SK-N-SH treated with all-trans-retinoic acid at 6 μM for 48 hours (cell line): ENCODE measurements at regions not wholly inside any gene's neighbourhood (a gene's known extent, or its start where the extent isn't known, plus 50 kb on each side); places are given as distances from the start of the nearest gene placed in this dataset.

Source experiments
- ATAC-seq: fragments of 200-7000 bp; cut with Tn5 transposase; 3 replicates; pipeline ENCODE4 v1.9.1; 2020; ENCODE audit warnings: mild to moderate bottlenecking, moderate library complexity
- ARNTL ChIP-seq: fragments of 450-650 bp; formaldehyde crosslinking; IDR thresholded peaks from 2 replicates; pipeline ENCODE4 v1.5.0; 2020; ENCODE audit warnings: low read depth, mild to moderate bottlenecking, moderate library complexity, borderline replicate concordance
- BACH2 ChIP-seq: fragments of 250-450 bp; sonication (Bioruptor Pico); IDR thresholded peaks from 2 replicates; pipeline ENCODE4 v1.9.0; 2021; ENCODE audit warnings: mild to moderate bottlenecking, borderline replicate concordance
- CSDC2 ChIP-seq: fragments of 250-450 bp; sonication (Bioruptor Pico); IDR thresholded peaks from 2 replicates; pipeline ENCODE4 v1.5.0; 2020; ENCODE audit warnings: mild to moderate bottlenecking, moderate library complexity
- ESRRG ChIP-seq: fragments of 250-450 bp; sonication (Bioruptor Pico); IDR thresholded peaks from 2 replicates; pipeline ENCODE4 v1.6.1; 2021; ENCODE audit warnings: mild to moderate bottlenecking
- GLIS3 ChIP-seq: fragments of 250-450 bp; sonication (Bioruptor Pico); IDR thresholded peaks from 2 replicates; pipeline ENCODE4 v1.5.0; 2020; ENCODE audit warnings: mild to moderate bottlenecking, moderate library complexity
- ISL1 ChIP-seq: fragments of 250-450 bp; sonication (Bioruptor Pico); IDR thresholded peaks from 2 replicates; pipeline ENCODE4 v2.1.2; 2022; ENCODE audit warnings: mild to moderate bottlenecking, moderate library complexity
- OSR1 ChIP-seq: fragments of 250-450 bp; sonication (Bioruptor Pico); IDR thresholded peaks from 2 replicates; pipeline ENCODE4 v1.8.0; 2022; ENCODE audit warnings: moderate library complexity, mild to moderate bottlenecking, inconsistent platforms
- PPARA ChIP-seq: fragments of 250-450 bp; sonication (Bioruptor Pico); IDR thresholded peaks from 2 replicates; pipeline ENCODE4 v1.5.0; 2020; ENCODE audit warnings: mild to moderate bottlenecking, borderline replicate concordance
- RARB ChIP-seq: fragments of 250-450 bp; sonication (Bioruptor Pico); IDR thresholded peaks from 2 replicates; pipeline ENCODE4 v1.8.0; 2021; ENCODE audit warnings: mild to moderate bottlenecking, moderate library complexity
- TCF4 ChIP-seq: fragments of 250-450 bp; sonication (Bioruptor Pico); IDR thresholded peaks from 2 replicates; pipeline ENCODE4 v1.8.0; 2021; ENCODE audit warnings: mild to moderate bottlenecking, moderate library complexity, borderline replicate concordance
- TOX ChIP-seq: fragments of 250-450 bp; sonication (Bioruptor Pico); IDR thresholded peaks from 2 replicates; pipeline ENCODE4 v1.8.0; 2021; ENCODE audit warnings: mild to moderate bottlenecking, moderate library complexity, borderline replicate concordance
- ZC3H10 ChIP-seq: fragments of 250-450 bp; sonication (Bioruptor Pico); IDR thresholded peaks from 2 replicates; pipeline ENCODE4 v1.5.1; 2021; ENCODE audit warnings: mild to moderate bottlenecking, moderate library complexity
- ZFP30 ChIP-seq: fragments of 450-650 bp; formaldehyde crosslinking; IDR thresholded peaks from 2 replicates; pipeline ENCODE4 v1.5.0; 2022; ENCODE audit warnings: mild to moderate bottlenecking, moderate library complexity
- ZNF70 ChIP-seq: fragments of 450-650 bp; formaldehyde crosslinking; IDR thresholded peaks from 2 replicates; pipeline ENCODE4 v1.5.0; 2020; ENCODE audit warnings: mild to moderate bottlenecking, moderate library complexity
- ZNF8 ChIP-seq: fragments of 450-650 bp; formaldehyde crosslinking; IDR thresholded peaks from 2 replicates; pipeline ENCODE4 v1.5.0; 2020; ENCODE audit warnings: mild to moderate bottlenecking, moderate library complexity
- TF ChIP-seq, protein P1 (sequence below): fragments of 250-450 bp; sonication (Bioruptor Pico); IDR thresholded peaks from 2 replicates; pipeline ENCODE4 v1.5.0; 2020; ENCODE audit warnings: mild to moderate bottlenecking, moderate library complexity
- TF ChIP-seq, protein P2 (sequence below): fragments of 250-450 bp; sonication (Bioruptor Pico); IDR thresholded peaks from 2 replicates; pipeline ENCODE4 v1.5.1; 2021; ENCODE audit warnings: mild to moderate bottlenecking, moderate library complexity
- TF ChIP-seq, protein P3 (sequence below): fragments of 250-450 bp; sonication (Bioruptor Pico); IDR thresholded peaks from 2 replicates; pipeline ENCODE4 v1.8.0; 2021; ENCODE audit warnings: low read depth, mild to moderate bottlenecking, moderate library complexity, borderline replicate concordance

DNA sequence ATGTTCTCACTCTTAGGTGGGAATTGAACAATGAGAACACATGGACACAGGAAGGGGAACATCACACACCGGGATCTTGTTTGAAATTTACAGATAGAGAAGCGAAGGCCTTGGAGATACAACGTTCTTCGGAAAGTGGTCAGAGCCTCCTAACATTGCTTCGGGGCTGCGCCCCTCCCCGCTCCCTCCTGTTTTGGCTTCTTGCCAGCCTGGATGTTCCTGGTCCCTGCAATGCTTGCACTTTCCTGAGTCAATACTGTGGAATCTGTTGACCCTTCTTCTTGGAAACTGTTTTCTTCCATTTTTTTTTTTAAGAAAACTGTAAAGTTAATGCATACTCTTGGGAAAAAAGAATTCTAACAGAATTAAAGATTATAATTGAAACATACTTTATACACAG, 360.8 kb downstream of the SOCS6 start:
- TF ChIP-seq, protein P1, sequence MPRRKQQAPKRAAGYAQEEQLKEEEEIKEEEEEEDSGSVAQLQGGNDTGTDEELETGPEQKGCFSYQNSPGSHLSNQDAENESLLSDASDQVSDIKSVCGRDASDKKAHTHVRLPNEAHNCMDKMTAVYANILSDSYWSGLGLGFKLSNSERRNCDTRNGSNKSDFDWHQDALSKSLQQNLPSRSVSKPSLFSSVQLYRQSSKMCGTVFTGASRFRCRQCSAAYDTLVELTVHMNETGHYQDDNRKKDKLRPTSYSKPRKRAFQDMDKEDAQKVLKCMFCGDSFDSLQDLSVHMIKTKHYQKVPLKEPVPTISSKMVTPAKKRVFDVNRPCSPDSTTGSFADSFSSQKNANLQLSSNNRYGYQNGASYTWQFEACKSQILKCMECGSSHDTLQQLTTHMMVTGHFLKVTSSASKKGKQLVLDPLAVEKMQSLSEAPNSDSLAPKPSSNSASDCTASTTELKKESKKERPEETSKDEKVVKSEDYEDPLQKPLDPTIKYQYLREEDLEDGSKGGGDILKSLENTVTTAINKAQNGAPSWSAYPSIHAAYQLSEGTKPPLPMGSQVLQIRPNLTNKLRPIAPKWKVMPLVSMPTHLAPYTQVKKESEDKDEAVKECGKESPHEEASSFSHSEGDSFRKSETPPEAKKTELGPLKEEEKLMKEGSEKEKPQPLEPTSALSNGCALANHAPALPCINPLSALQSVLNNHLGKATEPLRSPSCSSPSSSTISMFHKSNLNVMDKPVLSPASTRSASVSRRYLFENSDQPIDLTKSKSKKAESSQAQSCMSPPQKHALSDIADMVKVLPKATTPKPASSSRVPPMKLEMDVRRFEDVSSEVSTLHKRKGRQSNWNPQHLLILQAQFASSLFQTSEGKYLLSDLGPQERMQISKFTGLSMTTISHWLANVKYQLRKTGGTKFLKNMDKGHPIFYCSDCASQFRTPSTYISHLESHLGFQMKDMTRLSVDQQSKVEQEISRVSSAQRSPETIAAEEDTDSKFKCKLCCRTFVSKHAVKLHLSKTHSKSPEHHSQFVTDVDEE (CRISPR knock-in tag), result no peak
- TF ChIP-seq ZC3H10 (CRISPR knock-in tag) (no peak), ISL1 (no peak), BACH2 (CRISPR knock-in tag) (no peak), GLIS3 (CRISPR knock-in tag) (no peak), OSR1 (CRISPR knock-in tag) (no peak), TCF4 (CRISPR knock-in tag) (no peak), CSDC2 (no peak), ESRRG (CRISPR knock-in tag) (no peak), ARNTL (CRISPR knock-in tag) (no peak)
- TF ChIP-seq, protein P2, sequence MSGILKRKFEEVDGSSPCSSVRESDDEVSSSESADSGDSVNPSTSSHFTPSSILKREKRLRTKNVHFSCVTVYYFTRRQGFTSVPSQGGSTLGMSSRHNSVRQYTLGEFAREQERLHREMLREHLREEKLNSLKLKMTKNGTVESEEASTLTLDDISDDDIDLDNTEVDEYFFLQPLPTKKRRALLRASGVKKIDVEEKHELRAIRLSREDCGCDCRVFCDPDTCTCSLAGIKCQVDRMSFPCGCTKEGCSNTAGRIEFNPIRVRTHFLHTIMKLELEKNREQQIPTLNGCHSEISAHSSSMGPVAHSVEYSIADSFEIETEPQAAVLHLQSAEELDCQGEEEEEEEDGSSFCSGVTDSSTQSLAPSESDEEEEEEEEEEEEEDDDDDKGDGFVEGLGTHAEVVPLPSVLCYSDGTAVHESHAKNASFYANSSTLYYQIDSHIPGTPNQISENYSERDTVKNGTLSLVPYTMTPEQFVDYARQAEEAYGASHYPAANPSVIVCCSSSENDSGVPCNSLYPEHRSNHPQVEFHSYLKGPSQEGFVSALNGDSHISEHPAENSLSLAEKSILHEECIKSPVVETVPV, result no peak
- no peak for ATAC-seq

DNA sequence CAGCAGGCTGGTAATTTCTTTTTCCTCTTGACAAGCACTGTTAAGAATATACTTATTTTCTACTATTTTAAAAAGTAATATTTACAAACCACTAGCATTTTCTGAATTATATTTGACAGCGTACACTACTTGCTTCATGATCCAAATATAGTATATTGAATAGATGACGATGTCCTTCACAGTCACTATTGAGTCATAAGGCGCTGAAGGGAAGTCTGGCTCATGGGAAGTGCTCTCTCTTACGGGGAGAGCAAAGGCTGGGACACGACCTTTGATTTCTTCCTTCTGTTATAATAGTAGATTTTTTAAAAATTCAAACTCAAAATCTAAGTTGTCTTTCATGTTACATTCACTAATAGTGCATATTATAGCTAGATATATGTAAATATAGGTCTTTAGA, 357.1 kb downstream of the SOCS6 start:
- no peak for ATAC-seq
- TF ChIP-seq, protein P3, sequence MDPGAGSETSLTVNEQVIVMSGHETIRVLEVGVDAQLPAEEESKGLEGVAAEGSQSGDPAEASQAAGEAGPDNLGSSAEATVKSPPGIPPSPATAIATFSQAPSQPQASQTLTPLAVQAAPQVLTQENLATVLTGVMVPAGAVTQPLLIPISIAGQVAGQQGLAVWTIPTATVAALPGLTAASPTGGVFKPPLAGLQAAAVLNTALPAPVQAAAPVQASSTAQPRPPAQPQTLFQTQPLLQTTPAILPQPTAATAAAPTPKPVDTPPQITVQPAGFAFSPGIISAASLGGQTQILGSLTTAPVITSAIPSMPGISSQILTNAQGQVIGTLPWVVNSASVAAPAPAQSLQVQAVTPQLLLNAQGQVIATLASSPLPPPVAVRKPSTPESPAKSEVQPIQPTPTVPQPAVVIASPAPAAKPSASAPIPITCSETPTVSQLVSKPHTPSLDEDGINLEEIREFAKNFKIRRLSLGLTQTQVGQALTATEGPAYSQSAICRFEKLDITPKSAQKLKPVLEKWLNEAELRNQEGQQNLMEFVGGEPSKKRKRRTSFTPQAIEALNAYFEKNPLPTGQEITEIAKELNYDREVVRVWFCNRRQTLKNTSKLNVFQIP (CRISPR knock-in tag), result no peak
- TF ChIP-seq ZNF70 (CRISPR knock-in tag) (no peak), TOX (CRISPR knock-in tag) (no peak), ESRRG (CRISPR knock-in tag) (no peak), ZNF8 (no peak), RARB (CRISPR knock-in tag) (no peak), OSR1 (CRISPR knock-in tag) (no peak), TCF4 (CRISPR knock-in tag) (no peak), PPARA (CRISPR knock-in tag) (no peak), BACH2 (CRISPR knock-in tag) (no peak)
- TF ChIP-seq, protein P2, result no peak
- TF ChIP-seq, protein P1 (CRISPR knock-in tag), result no peak

DNA sequence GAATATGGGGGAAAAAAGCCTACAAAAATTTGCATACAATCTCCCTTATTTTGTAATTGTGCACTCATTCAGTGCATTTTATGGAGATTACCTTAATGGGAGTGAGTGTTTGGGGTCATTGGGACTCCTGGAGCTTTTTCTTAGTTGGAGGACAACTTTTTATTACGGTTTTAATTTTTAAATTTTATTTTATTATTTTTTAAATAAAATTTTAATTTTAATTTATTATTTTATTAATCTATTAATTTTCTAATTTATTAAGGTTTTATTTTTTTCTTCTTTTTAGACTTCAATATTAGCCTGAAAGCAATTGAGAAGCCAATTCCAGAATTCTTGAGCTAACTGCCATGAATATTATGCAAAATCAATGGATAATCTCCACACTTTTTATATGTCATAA, 355.0 kb downstream of the SOCS6 start:
- no peak for TF ChIP-seq ZNF8
- ATAC-seq, result no peak

GRCh38 chr18:70641156-70641775, 352.4 kb downstream of the SOCS6 start:
- no peak for ATAC-seq
- TF ChIP-seq BACH2 (CRISPR knock-in tag), result no peak
- TF ChIP-seq OSR1 (CRISPR knock-in tag), result no peak
- TF ChIP-seq, protein P2, result no peak
- TF ChIP-seq ZFP30, result no peak
